HG03135 (cell line): ENCODE measurements at regions not wholly inside any gene's neighbourhood (a gene's known extent, or its start where the extent isn't known, plus 50 kb on each side); places are given as distances from the start of the nearest gene placed in this dataset.
"Not testable (repeated sequence)": the region's sequence is repeated elsewhere in the genome, so short reads cannot be mapped to it uniquely, and the experiment has no call there.

Experiments
- ATAC-seq: cut with Tn5 transposase; IDR thresholded peaks from one replicate; pipeline ENCODE4 v1.9.1; 2021; ENCODE audit warnings: mild to moderate bottlenecking, moderate library complexity; ENCODE audit not compliant: unreplicated experiment

DNA sequence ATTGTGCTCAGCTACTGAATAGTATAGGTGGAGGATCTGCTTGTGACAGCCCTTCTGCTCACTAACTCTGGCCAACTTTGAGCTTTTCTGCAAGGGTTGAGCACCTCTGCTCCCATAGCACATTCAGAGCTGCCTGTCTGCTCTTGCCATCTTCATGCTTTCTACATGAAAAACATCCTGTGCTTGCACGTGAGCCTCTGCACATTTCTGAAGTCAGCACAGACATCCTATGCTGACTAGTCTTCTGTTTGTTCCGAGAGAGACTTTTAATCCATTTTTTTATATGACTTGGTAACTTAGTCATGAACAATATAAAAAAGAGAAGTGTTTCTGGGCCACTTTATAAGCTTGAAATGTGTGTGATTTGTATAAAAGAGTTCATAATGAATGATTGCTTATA lies 969.3 kb downstream of the TMTC2 start:
- ATAC-seq = no peak

DNA sequence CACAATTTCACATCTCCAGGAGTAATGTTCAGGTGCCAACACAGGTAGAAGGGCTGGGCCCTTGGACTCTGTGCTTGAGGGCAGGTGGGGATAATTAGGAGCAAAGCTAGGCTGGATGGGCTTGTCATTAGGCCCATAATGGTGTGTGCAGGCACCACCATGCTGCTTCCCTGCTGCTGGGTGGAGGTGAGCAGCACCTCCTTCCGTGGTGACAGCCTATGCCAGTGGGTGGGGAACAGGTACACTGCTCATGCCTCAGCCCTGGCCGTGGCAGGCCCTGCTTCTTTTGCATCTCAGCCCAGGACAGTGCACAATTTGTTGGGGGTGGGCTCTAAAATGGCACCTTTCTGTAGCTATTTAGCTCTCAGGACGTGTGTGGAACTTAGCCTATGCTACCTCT lies 955.5 kb downstream of the TMTC2 start:
- ATAC-seq = no peak

DNA sequence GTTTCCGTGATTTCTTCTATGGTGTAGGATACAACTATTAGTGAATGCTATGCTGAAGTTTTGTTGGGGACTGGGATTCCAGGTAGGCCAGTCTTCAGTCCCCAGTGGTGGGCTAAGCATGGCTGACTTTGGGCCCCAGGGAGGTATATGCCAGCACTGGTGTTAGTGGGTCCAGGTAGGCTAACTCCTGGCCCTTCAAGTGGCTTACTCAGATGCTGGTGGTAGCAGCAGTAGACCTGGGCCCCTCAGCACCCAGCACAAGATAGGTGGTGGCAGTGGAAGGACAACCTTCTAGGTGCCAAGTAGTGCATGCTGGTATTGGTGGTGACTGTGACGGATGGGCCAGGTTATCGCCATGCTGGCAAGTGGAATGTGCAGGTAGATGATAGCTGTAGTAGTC lies 955.1 kb downstream of the TMTC2 start:
- no peak for ATAC-seq

DNA sequence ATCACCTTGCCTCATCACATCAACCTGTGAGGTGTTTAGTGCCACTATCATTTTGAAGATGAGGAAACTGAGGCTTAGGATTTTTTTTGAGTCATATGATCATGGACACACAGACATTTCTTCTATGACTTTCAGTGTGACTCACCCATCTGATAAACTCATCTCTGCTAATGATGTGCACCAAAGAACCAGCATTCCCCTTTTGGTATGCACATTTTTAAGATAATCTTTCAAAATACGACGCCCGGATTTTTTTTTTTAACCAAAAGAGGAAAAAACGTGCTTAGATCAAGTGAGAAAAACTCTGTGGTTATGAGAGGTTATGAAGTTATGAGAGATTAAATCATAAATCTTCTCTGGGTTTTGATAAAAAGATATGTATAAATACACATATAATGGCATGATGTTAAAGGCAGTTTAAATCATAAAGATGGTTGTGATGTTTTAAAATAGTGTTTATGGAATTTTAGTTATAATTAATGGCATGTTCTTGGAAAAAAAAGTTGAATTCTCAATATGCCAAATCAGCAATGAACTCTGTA lies 948.1 kb downstream of the TMTC2 start:
- no peak for ATAC-seq

DNA sequence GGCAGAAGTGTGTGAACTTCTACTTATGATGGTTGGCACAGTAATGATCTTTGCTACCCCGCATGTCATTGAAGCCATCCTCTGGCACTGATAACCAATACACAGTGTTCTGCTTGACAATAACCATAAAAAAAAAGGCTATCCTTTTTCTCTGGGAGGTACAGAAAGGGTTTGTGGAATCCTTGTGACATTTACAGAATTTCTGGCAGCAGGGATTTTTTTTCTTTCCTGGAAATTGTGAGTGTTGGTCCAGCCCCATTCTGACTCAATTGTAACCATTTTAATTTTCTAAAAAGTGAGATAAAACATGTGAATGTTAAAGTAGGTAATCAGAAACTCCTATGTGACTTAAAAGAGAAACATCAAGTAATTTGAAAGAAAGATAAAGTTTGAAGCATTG lies 943.8 kb downstream of the TMTC2 start:
- ATAC-seq = no peak

DNA sequence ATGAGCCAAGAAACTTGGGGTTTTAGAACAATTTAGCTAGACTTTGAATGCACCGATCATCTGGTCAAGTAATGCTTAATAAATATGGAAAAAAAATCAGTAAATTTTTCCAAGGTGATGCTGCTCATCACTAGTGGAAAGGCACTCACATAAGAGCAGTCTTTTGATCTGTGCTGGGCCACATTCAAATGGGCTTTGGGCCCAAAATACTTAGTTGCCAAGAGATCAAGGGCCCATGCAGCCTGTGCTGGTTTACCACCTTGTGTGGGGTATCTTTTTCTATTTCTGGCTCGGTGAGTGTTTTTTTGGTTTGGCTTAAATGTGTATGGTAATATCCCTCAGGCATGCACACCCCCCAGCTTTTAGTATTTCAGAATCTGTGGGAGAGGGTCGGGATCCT lies 943.2 kb downstream of the TMTC2 start:
- ATAC-seq = no peak

DNA sequence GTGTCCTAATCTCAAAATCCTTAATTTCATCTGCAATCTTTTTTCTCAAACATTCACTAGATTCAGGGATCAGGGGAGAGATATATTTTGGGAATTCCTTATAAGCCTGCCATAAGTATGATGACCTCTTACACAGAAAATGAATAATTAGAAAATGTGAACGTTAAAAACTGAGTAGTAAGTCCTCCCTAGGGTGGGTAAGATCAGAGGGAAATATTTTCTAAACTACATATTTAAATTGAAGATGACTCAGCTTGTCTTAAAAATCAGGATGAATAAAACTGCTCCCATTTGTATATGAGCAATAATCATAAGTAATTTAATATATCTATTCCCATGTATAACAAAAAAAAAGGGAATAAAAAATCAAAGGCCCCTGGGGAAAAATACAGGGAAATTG lies 935.5 kb downstream of the TMTC2 start:
- ATAC-seq = no peak

DNA sequence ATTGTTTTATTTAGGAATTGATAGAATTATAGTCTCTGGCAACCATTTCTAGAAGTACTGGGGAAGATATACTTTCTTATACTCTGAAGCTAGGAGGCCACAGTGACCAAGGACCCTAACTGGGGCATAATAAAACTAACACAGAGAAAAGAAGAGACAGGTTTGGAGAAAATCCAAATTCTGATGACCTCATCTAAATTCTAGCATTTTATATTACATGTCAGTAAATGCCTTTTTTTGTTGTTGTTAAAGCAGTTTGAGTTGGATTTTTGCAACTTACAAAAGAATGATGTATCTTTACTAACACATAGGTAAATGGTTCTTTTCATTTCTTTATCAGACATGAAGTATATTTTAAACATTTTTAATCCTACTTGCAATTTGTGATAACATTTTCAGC lies 933.3 kb downstream of the TMTC2 start:
- no peak for ATAC-seq

DNA sequence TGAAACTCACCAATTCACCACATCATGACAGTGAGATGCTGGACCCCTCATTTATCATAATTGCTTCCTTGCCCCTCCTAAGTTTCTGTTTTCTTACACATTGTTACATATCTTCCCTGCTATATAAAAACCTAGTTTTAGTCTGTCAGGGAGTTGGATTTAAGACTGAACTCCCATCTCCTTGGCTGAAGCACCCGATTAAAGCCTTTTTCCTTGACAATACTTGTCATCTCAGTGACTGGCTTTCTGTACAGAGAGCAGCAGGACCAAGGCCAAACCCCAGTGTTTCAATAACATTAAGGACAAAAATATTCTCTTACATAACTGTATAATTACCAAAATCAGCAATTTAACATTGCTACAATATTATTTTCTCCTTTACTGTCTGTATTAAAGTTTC lies 928.4 kb downstream of the TMTC2 start:
- no peak for ATAC-seq

DNA sequence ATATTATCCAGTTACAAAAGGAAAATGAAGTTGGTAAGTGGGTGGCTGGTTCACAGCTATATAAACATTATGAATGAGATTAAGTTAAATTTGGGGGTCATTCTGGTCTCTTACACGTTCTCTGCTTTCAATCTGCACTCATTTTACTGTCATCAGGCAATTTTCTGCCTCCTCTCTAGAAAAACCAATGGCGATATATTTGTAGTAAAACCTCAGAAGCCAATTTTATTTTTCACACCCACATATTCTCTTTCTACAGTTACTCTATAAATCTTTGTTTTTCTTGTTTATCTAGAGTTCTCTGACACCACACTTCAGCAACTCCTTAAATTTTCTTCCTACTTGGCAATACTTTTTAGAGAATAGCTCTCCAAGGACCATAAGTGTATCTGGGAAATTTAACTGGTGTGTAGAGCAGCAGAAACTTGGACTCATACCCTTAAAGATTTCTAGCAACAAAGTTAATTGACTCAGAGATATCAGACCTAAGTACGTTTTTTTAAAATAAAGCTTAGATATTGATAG lies 926.9 kb downstream of the TMTC2 start:
- ATAC-seq = no peak

DNA sequence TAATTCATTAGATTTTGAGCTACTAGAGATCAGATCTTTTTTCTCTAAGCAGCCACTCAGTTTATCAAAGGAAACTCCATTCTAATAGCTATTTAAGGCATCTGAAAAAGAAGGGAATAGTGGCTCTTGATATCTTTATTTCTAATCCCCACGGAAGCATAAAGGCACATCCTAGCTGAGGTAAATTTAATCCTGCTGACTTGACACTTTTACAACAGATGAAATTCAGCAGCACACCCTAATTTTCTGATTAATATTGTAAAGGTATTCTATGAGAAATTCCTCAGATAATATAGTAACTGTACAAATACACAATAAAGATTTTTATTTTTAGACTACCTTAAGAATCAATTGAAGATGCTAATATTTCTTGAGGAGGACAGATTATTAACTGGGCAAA lies 916.4 kb downstream of the TMTC2 start:
- ATAC-seq = no peak

DNA sequence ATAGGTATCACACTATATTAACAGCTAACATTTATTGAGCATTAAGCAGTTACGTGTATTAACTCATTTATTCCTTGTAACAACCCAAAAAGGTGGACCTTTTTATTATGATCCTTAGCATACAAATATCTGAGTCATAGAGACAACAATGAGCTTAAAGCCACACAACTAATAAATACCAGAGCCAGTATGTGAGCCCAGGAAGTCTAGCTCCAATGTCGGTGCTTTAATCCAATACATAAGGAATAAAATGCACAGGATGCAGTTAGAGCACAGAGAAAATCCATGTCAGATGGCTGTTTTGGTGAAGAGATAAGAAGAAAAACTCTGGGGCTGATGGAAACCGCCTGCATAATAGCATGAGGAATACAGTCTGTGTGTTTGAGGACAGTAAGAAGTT lies 888.6 kb downstream of the TMTC2 start:
- no peak for ATAC-seq

DNA sequence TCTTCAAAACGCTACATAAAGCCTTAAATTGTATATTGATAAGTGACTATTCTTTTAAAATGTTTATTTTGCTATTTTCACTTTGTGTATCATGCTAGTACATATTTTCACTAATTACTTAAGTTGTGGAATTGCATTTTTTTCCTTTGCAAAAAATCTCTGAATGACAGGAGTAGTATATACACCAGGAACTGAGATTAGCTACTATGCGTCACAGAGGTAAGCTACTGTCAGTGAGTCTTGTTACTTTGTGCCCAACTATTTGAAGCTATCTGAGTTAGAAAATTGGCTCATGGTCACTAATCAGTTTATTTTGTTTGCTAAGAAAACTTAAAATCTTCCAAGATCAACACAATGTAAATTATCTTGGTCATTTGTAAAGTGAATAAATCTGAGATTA lies 887.4 kb downstream of the TMTC2 start:
- ATAC-seq = no peak

DNA sequence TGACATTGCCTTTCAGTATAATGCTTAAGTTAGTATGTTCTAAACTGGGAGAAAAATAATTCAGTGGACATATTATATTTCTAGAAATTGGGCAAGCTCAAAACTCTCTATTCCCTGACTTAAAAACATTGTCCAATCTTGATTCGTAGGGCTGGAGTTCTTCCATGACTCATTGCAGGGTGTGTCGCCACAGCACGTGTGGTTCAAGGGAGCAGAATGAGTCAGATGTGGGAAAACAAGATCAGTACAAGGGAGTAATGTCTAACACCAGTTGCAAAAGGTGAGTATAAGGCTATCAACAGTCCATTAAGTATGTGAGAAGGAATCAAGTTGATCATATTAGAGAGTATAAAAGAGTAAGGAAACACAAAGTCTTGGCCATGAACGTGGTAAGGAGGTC lies 887.0 kb downstream of the TMTC2 start:
- no peak for ATAC-seq

DNA sequence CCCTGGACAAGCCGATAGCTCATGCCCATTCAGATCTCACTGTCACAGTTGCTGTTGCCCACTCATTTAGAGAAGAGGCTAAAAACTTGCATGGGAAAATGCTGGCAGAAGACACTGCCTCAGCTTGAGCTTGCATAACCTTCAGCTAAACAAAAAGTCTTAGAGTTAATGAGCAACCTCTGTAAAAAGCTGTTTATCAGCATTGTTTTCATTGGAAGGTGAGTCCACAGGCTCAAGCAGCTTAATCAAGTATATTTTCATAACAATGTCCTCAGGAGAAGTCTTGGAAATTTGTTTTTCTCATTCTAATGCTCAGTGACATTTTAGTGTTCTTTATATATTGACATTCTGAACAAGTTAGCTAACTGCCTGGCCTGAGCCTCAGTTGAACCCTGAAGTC lies 872.9 kb downstream of the TMTC2 start:
- no peak for ATAC-seq

DNA sequence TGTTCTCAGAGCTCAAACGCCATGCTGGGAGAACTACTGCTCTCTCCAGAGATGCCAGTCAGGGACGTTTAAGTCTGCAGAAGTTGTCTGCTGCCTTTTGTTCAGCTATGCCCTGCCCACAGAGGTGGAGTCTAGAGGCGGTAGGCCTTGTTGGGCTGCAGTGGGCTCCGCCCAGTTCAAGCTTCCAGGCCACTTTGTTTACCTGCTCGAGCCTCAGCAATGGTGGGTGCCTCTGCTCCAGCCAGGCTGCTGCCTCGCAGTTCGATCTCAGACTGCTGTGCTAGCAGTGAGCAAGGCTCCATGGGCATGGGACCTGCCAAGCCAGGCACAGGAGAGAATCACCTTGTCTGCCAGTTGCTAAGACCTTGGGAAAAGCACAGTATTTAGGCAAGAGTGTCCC lies 869.3 kb downstream of the TMTC2 start:
- not testable (repeated sequence) for ATAC-seq

DNA sequence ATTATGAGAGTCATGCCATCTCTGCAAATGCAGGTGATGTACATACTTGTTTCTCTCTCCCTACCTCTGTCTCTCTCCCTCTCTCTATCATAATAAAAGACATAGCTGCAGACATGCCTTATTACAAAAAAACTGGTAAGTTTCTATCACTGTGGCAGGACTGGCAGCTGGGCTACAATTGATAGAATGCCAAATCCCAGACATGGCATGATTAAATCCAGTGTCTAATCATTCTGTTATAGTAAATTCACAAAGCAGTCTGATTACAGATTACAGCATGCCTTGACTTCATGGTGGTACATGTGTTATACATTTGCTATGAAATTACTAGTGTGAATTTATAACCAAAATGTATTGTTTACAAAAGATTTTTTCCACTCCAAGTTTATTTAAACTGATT lies 854.7 kb downstream of the TMTC2 start:
- no peak for ATAC-seq

DNA sequence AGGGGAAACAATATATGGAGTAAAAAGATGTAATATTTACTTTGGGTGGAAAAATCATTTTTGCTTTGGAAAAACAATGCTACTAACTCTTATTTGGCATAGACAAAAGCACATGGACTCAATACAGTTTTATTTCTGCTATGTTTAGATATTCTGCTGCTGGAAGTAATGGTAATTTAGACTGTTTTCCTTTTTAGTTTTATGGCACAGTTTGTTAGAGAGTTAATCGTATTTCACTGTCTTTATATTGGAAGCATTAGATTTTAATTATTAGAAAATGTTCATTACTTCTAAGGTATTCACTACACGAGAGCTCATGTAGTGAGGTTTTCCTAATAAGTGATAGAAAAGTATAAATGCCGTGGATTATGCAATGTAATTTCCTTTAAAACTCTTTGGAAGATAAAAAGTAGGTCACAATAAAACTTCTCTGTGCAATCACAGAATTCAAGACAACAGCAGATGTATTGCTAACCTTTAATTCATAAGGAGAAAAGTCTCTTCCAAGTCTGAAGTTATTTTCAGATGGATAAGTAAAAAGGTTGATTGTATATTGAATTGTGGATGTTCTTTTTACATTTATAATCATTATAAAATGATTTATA lies 851.8 kb downstream of the TMTC2 start:
- ATAC-seq = no peak

DNA sequence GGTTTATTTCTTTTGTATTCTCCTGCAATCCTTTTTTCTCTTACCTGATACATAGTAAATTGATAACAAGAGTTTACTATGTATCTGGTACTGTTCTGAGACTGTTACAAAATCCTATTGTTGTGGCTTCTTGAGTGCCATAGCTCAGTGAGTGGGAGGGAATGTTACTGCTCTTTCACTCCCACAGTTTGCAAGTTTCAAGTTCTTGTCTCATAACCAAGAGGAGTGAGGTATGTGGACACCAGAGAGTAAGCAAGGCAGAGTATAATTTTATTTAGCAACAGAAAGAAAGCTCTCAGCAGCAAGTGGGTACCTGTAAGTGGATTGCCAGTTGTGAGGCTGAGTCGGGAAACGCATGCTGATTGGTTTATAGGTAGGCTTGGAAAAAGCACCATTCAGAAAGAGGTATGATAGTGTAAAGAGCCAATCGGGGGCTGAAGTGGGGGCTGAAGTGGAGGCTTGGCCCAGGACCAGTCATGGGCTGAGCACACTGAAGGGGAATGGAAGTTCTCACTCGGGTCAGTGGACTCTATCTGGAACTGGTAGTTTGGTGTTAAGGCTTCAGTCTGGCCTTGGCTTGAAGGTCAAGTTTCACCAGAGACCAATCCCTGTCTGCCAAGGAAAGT lies 850.8 kb downstream of the TMTC2 start:
- no peak for ATAC-seq

DNA sequence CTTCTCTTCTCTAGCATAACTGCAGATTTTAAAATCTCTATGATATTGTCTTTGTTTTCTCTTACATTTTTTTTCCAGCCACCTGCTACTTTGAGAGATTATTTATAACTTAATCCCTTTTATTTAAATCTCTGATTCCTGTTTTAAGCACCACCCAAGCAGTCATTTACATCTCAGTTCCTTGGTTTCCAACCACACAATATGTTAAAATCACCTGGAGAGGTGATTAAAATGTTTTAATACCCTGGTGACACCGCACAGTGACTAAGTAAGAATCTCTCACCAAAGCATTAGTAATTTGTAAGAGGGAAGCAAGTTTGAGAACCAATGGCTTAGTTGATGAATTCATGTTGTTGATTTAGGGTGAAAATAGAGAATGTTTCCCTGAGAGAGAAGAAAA lies 849.8 kb downstream of the TMTC2 start:
- ATAC-seq = no peak

DNA sequence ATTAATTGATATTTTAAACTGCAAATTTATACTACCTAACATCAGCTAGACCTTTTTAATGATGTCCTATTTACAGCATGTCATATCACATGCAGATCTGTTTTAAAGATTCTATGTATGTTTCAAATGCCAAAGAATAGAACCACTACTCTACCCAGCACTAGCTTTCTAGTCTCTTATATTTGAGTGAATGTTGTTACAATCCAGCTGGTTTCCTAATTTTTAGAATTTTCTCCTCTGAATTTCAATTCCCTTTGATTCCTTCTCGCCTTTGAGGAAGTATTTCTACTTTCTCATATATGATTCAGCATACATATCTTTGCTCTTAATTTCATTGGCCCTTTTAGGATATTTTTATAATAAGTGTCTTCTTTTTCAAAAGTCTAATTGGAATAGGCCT lies 841.9 kb downstream of the TMTC2 start:
- no peak for ATAC-seq

DNA sequence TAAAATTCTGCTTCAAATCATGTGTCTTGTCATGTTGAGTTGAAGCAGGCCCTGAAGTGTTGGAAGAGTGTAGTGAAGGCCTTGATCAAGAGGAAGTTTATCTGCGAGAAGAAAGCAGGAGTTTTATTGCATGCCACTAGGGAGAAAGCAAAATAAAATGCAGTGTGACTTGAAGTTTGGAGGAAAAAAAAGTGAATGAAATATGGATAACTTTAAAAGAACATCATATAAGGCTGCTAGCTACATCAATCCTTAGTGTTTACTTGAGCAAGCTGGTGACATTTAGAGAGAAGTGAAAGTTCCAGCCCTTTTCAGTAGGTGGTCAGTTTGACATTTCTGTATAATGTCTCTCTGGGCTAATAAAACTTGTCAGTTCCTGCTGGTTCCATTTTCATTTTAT lies 841.1 kb downstream of the TMTC2 start:
- ATAC-seq = no peak
